RWPE1 (cell line): ENCODE measurements at regions not wholly inside any gene's neighbourhood (a gene's known extent, or its start where the extent isn't known, plus 50 kb on each side); places are given as distances from the start of the nearest gene placed in this dataset.

Source experiments
- CTCF ChIA-PET: fragments of 350-600 bp; sonication (Branson Sonifier 250); formaldehyde crosslinking; extraction: SDS; loops from one replicate; lab custom pipeline; 2021; lab: Yijun Ruan, JAX
- POLR2A ChIA-PET: fragments of 400-600 bp; formaldehyde crosslinking; extraction: SDS; loops from one replicate; lab custom pipeline; 2020; ENCODE audit warnings: antibody characterized with exemption; ENCODE audit not compliant: low non-redundant PET; lab: Yijun Ruan, JAX
- DNase-seq: peaks from one replicate; pipeline ENCODE4 v3.0.0; 2012; ENCODE audit warnings: low spot score
- H3K27ac ChIP-seq: fragments of 450-650 bp; 2 replicates; pipeline ENCODE4 v1.5.1; 2017
- CTCF ChIP-seq: fragments of 450-650 bp; conservative IDR thresholded peaks from 2 replicates; pipeline ENCODE4 v1.5.1; 2017; ENCODE audit warnings: low read depth, mild to moderate bottlenecking

- H3K27ac ChIP-seq: no peak overlapping the region
- POLR2A ChIA-PET: no interaction called here
- DNase-seq: no peak
- CTCF ChIA-PET: no interaction called here
- no peak for TF ChIP-seq CTCF
These were observed 825.4 kb downstream of the UQCRFS1 start for GRCh38 chr19:28387507-28387906.

- POLR2A ChIA-PET: no interaction called here
- no peak for TF ChIP-seq CTCF
- CTCF ChIA-PET: no interaction called here
- no peak overlapping the region for H3K27ac ChIP-seq
- no peak for DNase-seq
These were observed 826.5 kb downstream of the UQCRFS1 start for GRCh38 chr19:28386470-28386869.

- DNase-seq: no peak
- ChIA-PET CTCF (no interaction called here), POLR2A (no interaction called here)
- TF ChIP-seq CTCF: no peak
- H3K27ac ChIP-seq: no peak overlapping the region
These were observed 826.9 kb downstream of the UQCRFS1 start for GRCh38 chr19:28386066-28386465.

- CTCF ChIA-PET: no interaction called here
- POLR2A ChIA-PET: no interaction called here
- no peak for TF ChIP-seq CTCF
- DNase-seq: no peak
- H3K27ac ChIP-seq: no peak overlapping the region
These were observed 835.9 kb downstream of the UQCRFS1 start for GRCh38 chr19:28377077-28377476.

- CTCF ChIA-PET: no interaction called here
- no peak for TF ChIP-seq CTCF
- POLR2A ChIA-PET: no interaction called here
These were observed 838.0 kb downstream of the UQCRFS1 start for GRCh38 chr19:28374971-28375370.

GRCh38 chr19:28372576-28373247, 840.2 kb downstream of the UQCRFS1 start:
- no peak for DNase-seq
- no peak overlapping the region for H3K27ac ChIP-seq
- ChIA-PET CTCF (no interaction called here), POLR2A (no interaction called here)
- no peak for TF ChIP-seq CTCF

More at GRCh38 chr19:28374971-28375370, 838.0 kb downstream of the UQCRFS1 start:
- DNase-seq: no peak
- H3K27ac ChIP-seq: no peak overlapping the region
